Astrocyte of the spinal cord (primary cell): ENCODE measurements at regions not wholly inside any gene's neighbourhood (a gene's known extent, or its start where the extent isn't known, plus 50 kb on each side); places are given as distances from the start of the nearest gene placed in this dataset.

ENCODE experiments used
- DNase-seq: peaks from one replicate; pipeline ENCODE4 v3.0.0; 2011; ENCODE audit warnings: low read depth, low spot score
- H3K4me3 ChIP-seq: 2 replicates; pipeline ENCODE4 v1.5.1; 2011; ENCODE audit warnings: low read depth, mild to moderate bottlenecking, low read length, moderate library complexity
- in situ Hi-C: cut with HindIII; loops from 2 replicates; pipeline ENCODE4 v1.10.0; 2017; ENCODE audit warnings: low sequenced_read_pairs
- TF ChIP-seq, protein P1 (sequence below): IDR thresholded peaks from 2 replicates; pipeline ENCODE4 v1.5.1; 2012; ENCODE audit warnings: low read depth, mild to moderate bottlenecking, low read length, inconsistent platforms

DNA sequence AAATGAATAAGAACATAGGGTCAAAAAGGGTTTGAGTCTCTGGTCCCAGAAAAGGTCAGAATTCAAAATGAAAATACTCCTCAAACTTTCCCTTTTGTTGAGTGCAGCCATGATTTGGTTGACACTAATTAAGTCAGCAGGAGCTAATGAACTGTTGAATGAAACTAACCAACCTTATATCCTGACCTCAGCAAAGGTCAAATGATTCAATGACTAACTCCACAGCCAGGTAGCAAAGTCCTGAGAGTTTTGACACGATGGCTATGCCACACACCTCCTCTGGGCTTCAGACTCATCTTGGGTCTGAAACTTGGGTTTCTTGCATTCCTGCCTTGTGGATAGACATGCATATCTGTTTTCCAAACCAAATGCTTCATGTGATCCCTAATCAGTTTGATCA is 172.3 kb downstream of the INO80D start:
- in situ Hi-C loops = no loop called here
- no peak for DNase-seq
- H3K4me3 ChIP-seq = no peak overlapping the region
- TF ChIP-seq, protein P1, sequence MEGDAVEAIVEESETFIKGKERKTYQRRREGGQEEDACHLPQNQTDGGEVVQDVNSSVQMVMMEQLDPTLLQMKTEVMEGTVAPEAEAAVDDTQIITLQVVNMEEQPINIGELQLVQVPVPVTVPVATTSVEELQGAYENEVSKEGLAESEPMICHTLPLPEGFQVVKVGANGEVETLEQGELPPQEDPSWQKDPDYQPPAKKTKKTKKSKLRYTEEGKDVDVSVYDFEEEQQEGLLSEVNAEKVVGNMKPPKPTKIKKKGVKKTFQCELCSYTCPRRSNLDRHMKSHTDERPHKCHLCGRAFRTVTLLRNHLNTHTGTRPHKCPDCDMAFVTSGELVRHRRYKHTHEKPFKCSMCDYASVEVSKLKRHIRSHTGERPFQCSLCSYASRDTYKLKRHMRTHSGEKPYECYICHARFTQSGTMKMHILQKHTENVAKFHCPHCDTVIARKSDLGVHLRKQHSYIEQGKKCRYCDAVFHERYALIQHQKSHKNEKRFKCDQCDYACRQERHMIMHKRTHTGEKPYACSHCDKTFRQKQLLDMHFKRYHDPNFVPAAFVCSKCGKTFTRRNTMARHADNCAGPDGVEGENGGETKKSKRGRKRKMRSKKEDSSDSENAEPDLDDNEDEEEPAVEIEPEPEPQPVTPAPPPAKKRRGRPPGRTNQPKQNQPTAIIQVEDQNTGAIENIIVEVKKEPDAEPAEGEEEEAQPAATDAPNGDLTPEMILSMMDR = no peak

GRCh38 chr2:205911306-205911705 is 174.7 kb downstream of the INO80D start:
- H3K4me3 ChIP-seq = no peak overlapping the region
- TF ChIP-seq, protein P1 = no peak
- no peak for DNase-seq
- in situ Hi-C loops = no loop called here

GRCh38 chr2:205909184-205909572 is 176.8 kb downstream of the INO80D start:
- in situ Hi-C loops = no loop called here
- no peak for DNase-seq
- no peak overlapping the region for H3K4me3 ChIP-seq
- TF ChIP-seq, protein P1 = no peak

DNA sequence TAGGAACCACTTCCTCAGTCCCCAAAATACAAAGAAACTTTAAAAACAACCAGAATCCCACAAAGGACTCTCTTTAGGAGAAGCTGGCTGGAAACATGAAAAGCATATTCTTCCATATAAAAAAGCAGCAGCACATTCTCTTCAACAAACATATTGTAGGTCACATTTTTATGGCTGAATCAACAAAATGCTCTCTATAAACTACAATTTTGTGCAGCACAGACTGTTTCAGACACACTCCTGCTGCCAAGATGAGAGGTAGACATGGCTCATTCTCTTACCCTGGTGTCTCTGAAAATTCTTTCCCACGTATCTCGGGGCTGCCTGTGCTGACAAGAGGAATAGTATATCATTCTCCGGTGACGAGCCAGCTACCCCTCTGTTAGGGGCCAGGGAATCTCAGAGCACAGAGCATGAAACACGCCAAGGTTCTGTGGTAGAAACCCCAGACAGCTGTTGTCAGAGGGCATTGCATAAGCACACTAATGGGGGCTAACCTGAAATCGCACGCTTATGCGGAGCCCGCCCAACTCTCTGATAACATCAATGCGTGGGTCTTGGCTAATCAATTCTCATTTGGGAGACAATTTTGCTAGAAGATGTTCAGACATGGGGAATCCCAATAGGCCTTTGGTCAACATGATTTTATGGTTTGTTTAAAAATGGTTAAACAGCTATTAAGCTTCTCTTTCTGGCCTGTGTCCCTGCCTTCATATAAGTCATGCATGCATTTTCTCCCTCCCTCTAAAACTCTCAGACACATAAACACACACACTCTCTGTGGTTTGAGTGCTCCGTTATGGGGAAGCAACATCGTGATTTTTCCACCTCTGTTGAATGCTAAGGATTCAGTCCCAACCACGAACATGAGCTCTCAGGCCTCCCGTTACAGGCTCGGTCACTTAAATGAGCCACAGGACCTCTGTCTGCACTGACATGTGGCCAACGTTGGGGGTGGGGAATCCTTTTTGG is 177.5 kb downstream of the INO80D start:
- H3K4me3 ChIP-seq = no peak overlapping the region
- DNase-seq = no peak
- in situ Hi-C loops = no loop called here
- TF ChIP-seq, protein P1 = no peak

DNA sequence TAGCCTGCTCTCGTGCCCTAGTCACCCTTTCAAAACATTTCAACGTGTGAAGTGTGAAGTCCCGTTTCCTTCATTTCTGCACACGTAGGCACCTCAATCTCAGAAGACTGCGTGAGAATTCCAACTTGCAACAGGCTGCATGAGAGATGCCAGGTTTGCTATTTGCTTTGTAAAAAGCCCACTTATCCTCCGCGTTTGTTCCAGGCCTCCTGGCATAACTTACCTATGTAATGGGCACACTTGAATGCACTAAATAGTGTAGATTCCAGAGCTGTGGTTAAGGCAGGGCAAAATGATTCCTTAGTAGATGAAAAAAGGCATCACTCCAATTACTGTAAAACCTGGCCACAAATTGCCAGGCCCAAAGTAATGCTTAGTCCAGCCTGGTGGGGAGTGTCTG is 179.6 kb downstream of the INO80D start:
- DNase-seq = no peak
- no peak overlapping the region for H3K4me3 ChIP-seq
- TF ChIP-seq, protein P1 = no peak
- in situ Hi-C loops = no loop called here

- no peak overlapping the region for H3K4me3 ChIP-seq
- in situ Hi-C loops = no loop called here
- TF ChIP-seq, protein P1 = no peak
- no peak for DNase-seq
Observed at GRCh38 chr2:205905576-205905975, 180.4 kb downstream of the INO80D start.
